ENCODE measurements at regions not wholly inside any gene's neighbourhood (a gene's known extent, or its start where the extent isn't known, plus 50 kb on each side); places are given as distances from the start of the nearest gene placed in this dataset.

GRCh38 chr6:147653631-147654030 lies 145.1 kb downstream of the SAMD5 start:
- Mint-ChIP-seq H3K9me3 (peaks cover 0 to 3% (median 2%) of the 10 kb centered on the region in 7 donors), H3K27me3 (ENCODE audit: low read depth in 3 of 3) (peaks cover 0 to 3% (median 2%) of the 10 kb centered on the region in 3 donors), H3K27ac (no peak overlapping the region), H3K4me3 (no peak overlapping the region), H3K36me3 (no peaks in the 10 kb centered on the region), H3K4me1 (no peaks in the 10 kb centered on the region)
- Histone ChIP-seq H4K20me1 (ENCODE audit: insufficient read depth, low read length) (no peaks in the 10 kb centered on the region), H3K27ac (ENCODE audit: low read depth in 1 of 2, low read length in 2 of 2) (no peak overlapping the region), H3K4me1 (ENCODE audit: control insufficient read depth in 1 of 2, insufficient read depth in 2 of 2, low read length in 2 of 2) (no peaks in the 10 kb centered on the region), H3K79me2 (ENCODE audit: insufficient read depth, low read length) (no peaks in the 10 kb centered on the region), H3K4me2 (replicated peaks; ENCODE audit: extremely low read depth, low read length, poor library complexity, severe bottlenecking) (no peak overlapping the region), H2AFZ (ENCODE audit: insufficient read depth, low read depth, low read length, poor library complexity, severe bottlenecking) (no peak overlapping the region), H3K4me3 (replicated peaks in 1 of 3; ENCODE audit: low read depth in 2 of 3, low read length in 3 of 3) (no peak overlapping the region), H3K36me3 (replicated peaks in 1 of 2; ENCODE audit: control insufficient read depth in 1 of 2, insufficient read depth in 2 of 2, low read length in 2 of 2) (no peaks in the 10 kb centered on the region), H3K9ac (ENCODE audit: insufficient read depth, low read length, poor library complexity, severe bottlenecking) (no peak overlapping the region), H3K9me3 (replicated peaks in 1 of 2; ENCODE audit: control insufficient read depth in 1 of 2, insufficient read depth in 1 of 2, low read length in 2 of 2) (no peaks in the 10 kb centered on the region), H3K27me3 (ENCODE audit: control insufficient read depth in 2 of 2, insufficient read depth in 2 of 2, low read length in 2 of 2) (no peaks in the 10 kb centered on the region)
- no peak for DNase-seq
- WGBS (ENCODE audit: insufficient coverage): no CpG with 5 or more reads among the region's 2 CpGs
- intact Hi-C loops (cut with micrococcal nuclease): no loop called here
- TF ChIP-seq, protein P1, sequence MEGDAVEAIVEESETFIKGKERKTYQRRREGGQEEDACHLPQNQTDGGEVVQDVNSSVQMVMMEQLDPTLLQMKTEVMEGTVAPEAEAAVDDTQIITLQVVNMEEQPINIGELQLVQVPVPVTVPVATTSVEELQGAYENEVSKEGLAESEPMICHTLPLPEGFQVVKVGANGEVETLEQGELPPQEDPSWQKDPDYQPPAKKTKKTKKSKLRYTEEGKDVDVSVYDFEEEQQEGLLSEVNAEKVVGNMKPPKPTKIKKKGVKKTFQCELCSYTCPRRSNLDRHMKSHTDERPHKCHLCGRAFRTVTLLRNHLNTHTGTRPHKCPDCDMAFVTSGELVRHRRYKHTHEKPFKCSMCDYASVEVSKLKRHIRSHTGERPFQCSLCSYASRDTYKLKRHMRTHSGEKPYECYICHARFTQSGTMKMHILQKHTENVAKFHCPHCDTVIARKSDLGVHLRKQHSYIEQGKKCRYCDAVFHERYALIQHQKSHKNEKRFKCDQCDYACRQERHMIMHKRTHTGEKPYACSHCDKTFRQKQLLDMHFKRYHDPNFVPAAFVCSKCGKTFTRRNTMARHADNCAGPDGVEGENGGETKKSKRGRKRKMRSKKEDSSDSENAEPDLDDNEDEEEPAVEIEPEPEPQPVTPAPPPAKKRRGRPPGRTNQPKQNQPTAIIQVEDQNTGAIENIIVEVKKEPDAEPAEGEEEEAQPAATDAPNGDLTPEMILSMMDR (IDR thresholded peaks at IDR 0.05): no peak

- Histone ChIP-seq H3K27ac (ENCODE audit: low read depth in 1 of 2, low read length in 2 of 2) (no peak overlapping the region), H3K27me3 (ENCODE audit: control insufficient read depth in 2 of 2, insufficient read depth in 2 of 2, low read length in 2 of 2) (no peaks in the 10 kb centered on the region), H3K4me2 (replicated peaks; ENCODE audit: extremely low read depth, low read length, poor library complexity, severe bottlenecking) (no peak overlapping the region), H3K36me3 (replicated peaks in 1 of 2; ENCODE audit: control insufficient read depth in 1 of 2, insufficient read depth in 2 of 2, low read length in 2 of 2) (no peaks in the 10 kb centered on the region), H3K79me2 (ENCODE audit: insufficient read depth, low read length) (no peaks in the 10 kb centered on the region), H2AFZ (ENCODE audit: insufficient read depth, low read depth, low read length, poor library complexity, severe bottlenecking) (no peak overlapping the region), H3K9ac (ENCODE audit: insufficient read depth, low read length, poor library complexity, severe bottlenecking) (no peak overlapping the region), H3K4me1 (ENCODE audit: control insufficient read depth in 1 of 2, insufficient read depth in 2 of 2, low read length in 2 of 2) (no peaks in the 10 kb centered on the region), H3K9me3 (replicated peaks in 1 of 2; ENCODE audit: control insufficient read depth in 1 of 2, insufficient read depth in 1 of 2, low read length in 2 of 2) (no peaks in the 10 kb centered on the region), H3K4me3 (replicated peaks in 1 of 3; ENCODE audit: low read depth in 2 of 3, low read length in 3 of 3) (no peak overlapping the region), H4K20me1 (ENCODE audit: insufficient read depth, low read length) (no peaks in the 10 kb centered on the region)
- Mint-ChIP-seq H3K27ac (no peak overlapping the region), H3K4me1 (no peaks in the 10 kb centered on the region), H3K36me3 (no peaks in the 10 kb centered on the region), H3K9me3 (peaks cover 0 to 3% (median 2%) of the 10 kb centered on the region in 7 donors), H3K27me3 (ENCODE audit: low read depth in 3 of 3) (peaks cover 0 to 3% (median 2%) of the 10 kb centered on the region in 3 donors), H3K4me3 (no peak overlapping the region)
- TF ChIP-seq, protein P1 (IDR thresholded peaks at IDR 0.05): no peak
- intact Hi-C loops (cut with micrococcal nuclease): no loop called here
- no peak for DNase-seq
- no CpG with 5 or more reads among the region's 5 CpGs for WGBS (ENCODE audit: insufficient coverage)
Measured at GRCh38 chr6:147654103-147654845, 145.8 kb downstream of the SAMD5 start.
